ENCODE measurements at regions not wholly inside any gene's neighbourhood (a gene's known extent, or its start where the extent isn't known, plus 50 kb on each side); places are given as distances from the start of the nearest gene placed in this dataset.

DNA sequence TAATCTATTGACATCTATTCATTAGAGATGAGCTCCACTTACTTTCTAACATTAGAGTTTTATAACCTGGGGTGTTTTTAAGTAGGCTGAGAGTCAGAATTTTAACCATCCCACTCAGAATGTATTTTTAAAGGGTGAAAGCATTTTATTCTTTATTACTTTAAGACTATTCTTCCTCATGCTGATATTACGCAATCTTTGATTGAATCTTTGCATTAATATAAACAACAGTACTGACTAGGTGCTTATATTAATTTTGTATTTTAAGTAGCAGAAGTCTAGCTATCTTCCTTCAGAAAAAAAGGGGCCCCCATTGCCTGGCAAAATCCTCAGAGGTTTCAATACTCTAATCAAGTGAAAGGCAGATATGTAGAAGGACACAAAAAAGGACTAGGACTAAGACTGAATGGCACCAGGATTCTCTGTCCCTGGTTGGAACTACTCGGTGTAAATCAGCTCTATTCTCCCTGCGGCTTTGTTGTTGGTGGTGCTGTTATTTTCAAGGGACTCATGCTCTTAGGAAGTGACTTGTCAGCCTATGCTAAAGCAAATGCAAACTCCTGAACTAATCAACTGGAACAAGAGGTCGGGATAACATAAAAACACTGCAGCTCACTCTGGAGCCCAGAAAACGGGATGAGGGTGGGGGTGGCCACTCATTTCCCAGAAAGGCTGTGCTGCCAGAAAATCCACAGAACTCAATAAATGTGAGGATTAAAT lies 1324.4 kb downstream of the GRIK2 start:
- DNase-seq (ENCODE audit: low spot score in 2 of 2) = no peak
- Histone ChIP-seq H3K4me1 (no peaks in the 10 kb centered on the region), H3K4me3 (no peak overlapping the region), H3K27ac (no peak overlapping the region), H3K27me3 (no peaks in the 10 kb centered on the region), H3K9me3 (no peaks in the 10 kb centered on the region), H3K36me3 (no peaks in the 10 kb centered on the region)
- TF ChIP-seq, protein P1, sequence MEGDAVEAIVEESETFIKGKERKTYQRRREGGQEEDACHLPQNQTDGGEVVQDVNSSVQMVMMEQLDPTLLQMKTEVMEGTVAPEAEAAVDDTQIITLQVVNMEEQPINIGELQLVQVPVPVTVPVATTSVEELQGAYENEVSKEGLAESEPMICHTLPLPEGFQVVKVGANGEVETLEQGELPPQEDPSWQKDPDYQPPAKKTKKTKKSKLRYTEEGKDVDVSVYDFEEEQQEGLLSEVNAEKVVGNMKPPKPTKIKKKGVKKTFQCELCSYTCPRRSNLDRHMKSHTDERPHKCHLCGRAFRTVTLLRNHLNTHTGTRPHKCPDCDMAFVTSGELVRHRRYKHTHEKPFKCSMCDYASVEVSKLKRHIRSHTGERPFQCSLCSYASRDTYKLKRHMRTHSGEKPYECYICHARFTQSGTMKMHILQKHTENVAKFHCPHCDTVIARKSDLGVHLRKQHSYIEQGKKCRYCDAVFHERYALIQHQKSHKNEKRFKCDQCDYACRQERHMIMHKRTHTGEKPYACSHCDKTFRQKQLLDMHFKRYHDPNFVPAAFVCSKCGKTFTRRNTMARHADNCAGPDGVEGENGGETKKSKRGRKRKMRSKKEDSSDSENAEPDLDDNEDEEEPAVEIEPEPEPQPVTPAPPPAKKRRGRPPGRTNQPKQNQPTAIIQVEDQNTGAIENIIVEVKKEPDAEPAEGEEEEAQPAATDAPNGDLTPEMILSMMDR (IDR thresholded peaks at IDR 0.05) = no peak
- 29 to 31% methylated on average over 5 of the region's 5 CpGs for whole genome bisulfite sequencing, 2 donors

DNA sequence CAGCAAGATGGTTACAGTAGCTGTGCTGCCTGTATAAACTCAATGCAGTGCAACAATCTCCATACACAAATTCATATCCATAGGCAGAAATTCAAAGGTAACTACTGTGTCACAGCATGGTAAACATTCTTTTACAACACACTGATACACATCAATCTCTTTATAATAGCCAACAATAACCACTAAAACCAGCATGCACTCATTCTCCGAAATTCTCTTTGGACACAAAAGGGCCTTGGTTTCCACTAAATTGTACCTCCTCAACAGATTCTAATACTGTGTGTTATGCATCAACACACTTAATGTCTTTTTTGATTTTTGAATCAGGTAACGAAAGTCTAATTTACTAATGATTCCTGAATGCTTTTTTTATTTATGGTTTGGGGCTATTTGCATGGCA lies 1323.7 kb downstream of the GRIK2 start:
- H3K36me3 ChIP-seq = no peaks in the 10 kb centered on the region
- WGBS, 2 donors = 72 to 83% methylated on average over 2 of the region's 2 CpGs
- no peak for TF ChIP-seq POLR2A (IDR thresholded peaks at IDR 0.05)
- DNase-seq (ENCODE audit: low spot score in 2 of 2) = no peak
- no peak overlapping the region for H3K4me3 ChIP-seq
- no peaks in the 10 kb centered on the region for H3K4me1 ChIP-seq
- no peaks in the 10 kb centered on the region for H3K9me3 ChIP-seq
- H3K27me3 ChIP-seq = no peaks in the 10 kb centered on the region
- no peak overlapping the region for H3K27ac ChIP-seq

DNA sequence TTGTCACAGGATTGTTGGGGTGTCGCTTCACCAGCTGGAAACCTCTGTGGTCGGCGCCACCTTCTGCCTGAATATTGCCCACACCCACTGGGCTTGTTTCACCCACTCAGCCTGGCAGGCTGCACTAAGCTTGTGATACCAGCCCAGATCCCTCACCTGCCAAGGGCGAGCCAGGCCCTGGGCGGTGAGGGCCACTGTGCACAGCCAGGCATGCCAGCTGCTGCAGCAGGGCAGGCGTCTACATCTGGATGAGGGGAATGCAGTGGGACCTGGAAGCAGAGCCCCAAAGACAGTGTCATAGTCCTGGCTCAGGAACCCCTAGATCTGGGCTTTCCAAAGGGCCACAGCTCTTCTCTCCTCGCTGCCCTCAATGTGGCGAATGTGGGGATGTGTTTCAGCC lies 1307.5 kb downstream of the GRIK2 start:
- Histone ChIP-seq H3K4me3 (no peak overlapping the region), H3K27me3 (no peaks in the 10 kb centered on the region), H3K4me1 (no peaks in the 10 kb centered on the region), H3K27ac (no peak overlapping the region), H3K36me3 (no peaks in the 10 kb centered on the region), H3K9me3 (no peaks in the 10 kb centered on the region)
- 95 to 97% methylated on average over 5 to 8 of the region's 8 CpGs for WGBS, 2 donors
- DNase-seq (ENCODE audit: low spot score in 2 of 2) = no peak
- TF ChIP-seq EP300 (IDR thresholded peaks at IDR 0.05) (no peak), POLR2A (IDR thresholded peaks at IDR 0.05) (no peak)
- TF ChIP-seq, protein P1 (IDR thresholded peaks at IDR 0.05) = no peak

DNA sequence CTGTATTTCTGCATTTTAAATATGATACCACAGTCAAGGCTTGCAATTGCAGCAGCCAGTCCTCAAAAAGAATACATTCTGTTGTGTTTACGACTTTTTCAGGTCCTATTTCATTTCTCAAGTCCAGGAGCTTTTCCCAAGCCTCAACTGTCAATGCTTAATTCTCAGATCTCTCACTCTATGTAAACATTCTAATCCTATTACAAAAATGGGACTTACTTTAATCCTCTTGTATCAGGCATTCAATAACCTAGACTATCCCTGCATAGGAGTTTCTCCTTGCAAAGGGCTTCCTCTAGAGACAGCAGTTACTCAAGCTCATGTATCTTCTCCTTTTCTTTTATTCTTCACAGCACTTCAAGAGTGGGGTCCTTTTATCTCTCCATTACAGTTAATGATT lies 1293.0 kb downstream of the GRIK2 start:
- H3K4me3 ChIP-seq = no peak overlapping the region
- no peaks in the 10 kb centered on the region for H3K4me1 ChIP-seq
- TF ChIP-seq, protein P1 (IDR thresholded peaks at IDR 0.05) = no peak
- TF ChIP-seq EP300 (IDR thresholded peaks at IDR 0.05) (no peak), POLR2A (IDR thresholded peaks at IDR 0.05) (no peak)
- H3K9me3 ChIP-seq = no peaks in the 10 kb centered on the region
- DNase-seq (ENCODE audit: low spot score in 2 of 2) = no peak
- H3K27ac ChIP-seq = no peak overlapping the region
- WGBS, 2 donors = 61 to 74% methylated on average over 1 of the region's 1 CpG
- H3K36me3 ChIP-seq = no peaks in the 10 kb centered on the region
- no peaks in the 10 kb centered on the region for H3K27me3 ChIP-seq

DNA sequence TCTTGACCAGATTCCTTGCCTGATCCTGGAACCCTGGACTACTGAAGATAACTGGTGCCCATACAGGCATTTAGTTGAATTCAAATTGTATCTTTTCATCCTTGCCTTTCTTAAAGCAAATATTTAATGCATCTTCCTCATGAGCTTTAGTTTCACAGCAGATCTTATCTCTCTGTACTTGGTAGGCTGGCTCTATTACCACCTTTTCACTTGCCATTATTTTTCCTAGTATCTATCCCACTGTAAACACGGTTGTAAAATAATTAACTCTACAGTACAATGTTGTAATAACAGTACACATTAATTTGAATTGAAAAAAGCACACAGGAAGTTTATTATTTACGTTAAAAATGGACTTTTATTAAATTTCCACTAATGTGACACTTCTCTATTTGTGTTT lies 1286.9 kb downstream of the GRIK2 start:
- Histone ChIP-seq H3K36me3 (no peaks in the 10 kb centered on the region), H3K9me3 (no peaks in the 10 kb centered on the region), H3K4me3 (no peak overlapping the region), H3K4me1 (no peaks in the 10 kb centered on the region), H3K27me3 (no peaks in the 10 kb centered on the region), H3K27ac (no peak overlapping the region)
- no peak for DNase-seq (ENCODE audit: low spot score in 2 of 2)
- TF ChIP-seq, protein P1 (IDR thresholded peaks at IDR 0.05) = no peak
- TF ChIP-seq POLR2A (IDR thresholded peaks at IDR 0.05) (no peak), EP300 (IDR thresholded peaks at IDR 0.05) (no peak)
- 44 to 68% methylated on average over 2 of the region's 2 CpGs for WGBS, 2 donors

DNA sequence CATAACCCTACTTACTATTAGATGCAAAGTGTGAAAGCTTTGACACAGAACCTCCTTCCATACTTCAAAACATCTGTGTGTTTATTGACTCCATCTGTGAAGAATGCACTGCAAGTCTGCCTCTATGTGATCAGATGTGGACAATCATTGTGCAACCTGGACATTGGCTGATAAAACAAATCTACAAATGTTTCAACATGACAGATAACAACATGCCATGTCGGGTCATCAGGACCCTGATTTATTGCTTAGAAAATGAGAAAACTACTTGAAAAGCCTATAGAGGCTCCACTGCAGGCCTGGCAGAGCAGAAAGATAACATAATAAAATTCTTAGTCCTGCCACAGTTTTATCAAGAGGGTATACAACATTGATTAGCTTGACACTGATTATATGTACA lies 1286.4 kb downstream of the GRIK2 start:
- Histone ChIP-seq H3K4me3 (no peak overlapping the region), H3K27me3 (no peaks in the 10 kb centered on the region), H3K4me1 (no peaks in the 10 kb centered on the region), H3K27ac (no peak overlapping the region), H3K36me3 (no peaks in the 10 kb centered on the region), H3K9me3 (no peaks in the 10 kb centered on the region)
- no peak for DNase-seq (ENCODE audit: low spot score in 2 of 2)
- TF ChIP-seq EP300 (IDR thresholded peaks at IDR 0.05) = no peak
- TF ChIP-seq, protein P1 (IDR thresholded peaks at IDR 0.05) = no peak
- 62 to 64% methylated on average over 1 of the region's 1 CpG for WGBS, 2 donors

Data from tibial nerve (tissue), 4 donors.